SK-N-SH treated with all-trans-retinoic acid at 6 μM for 48 hours (cell line): ENCODE measurements at regions not wholly inside any gene's neighbourhood (a gene's known extent, or its start where the extent isn't known, plus 50 kb on each side); places are given as distances from the start of the nearest gene placed in this dataset.

Experiments
- ARNTL ChIP-seq: fragments of 450-650 bp; formaldehyde crosslinking; IDR thresholded peaks from 2 replicates; pipeline ENCODE4 v1.5.0; 2020; ENCODE audit warnings: low read depth, mild to moderate bottlenecking, moderate library complexity, borderline replicate concordance
- BACH2 ChIP-seq: fragments of 250-450 bp; sonication (Bioruptor Pico); IDR thresholded peaks from 2 replicates; pipeline ENCODE4 v1.9.0; 2021; ENCODE audit warnings: mild to moderate bottlenecking, borderline replicate concordance
- OSR1 ChIP-seq: fragments of 250-450 bp; sonication (Bioruptor Pico); IDR thresholded peaks from 2 replicates; pipeline ENCODE4 v1.8.0; 2022; ENCODE audit warnings: moderate library complexity, mild to moderate bottlenecking, inconsistent platforms
- SNAI2 ChIP-seq: fragments of 250-450 bp; sonication (Bioruptor Pico); IDR thresholded peaks from 2 replicates; pipeline ENCODE4 v1.5.0; 2020; ENCODE audit warnings: mild to moderate bottlenecking, moderate library complexity
- TCF4 ChIP-seq: fragments of 250-450 bp; sonication (Bioruptor Pico); IDR thresholded peaks from 2 replicates; pipeline ENCODE4 v1.8.0; 2021; ENCODE audit warnings: mild to moderate bottlenecking, moderate library complexity, borderline replicate concordance
- TOX ChIP-seq: fragments of 250-450 bp; sonication (Bioruptor Pico); IDR thresholded peaks from 2 replicates; pipeline ENCODE4 v1.8.0; 2021; ENCODE audit warnings: mild to moderate bottlenecking, moderate library complexity, borderline replicate concordance
- ZFP30 ChIP-seq: fragments of 450-650 bp; formaldehyde crosslinking; IDR thresholded peaks from 2 replicates; pipeline ENCODE4 v1.5.0; 2022; ENCODE audit warnings: mild to moderate bottlenecking, moderate library complexity
- ZNF565 ChIP-seq: fragments of 450-650 bp; formaldehyde crosslinking; conservative IDR thresholded peaks from 2 replicates; pipeline ENCODE4 v1.5.0; 2020; ENCODE audit warnings: low read depth, mild to moderate bottlenecking, moderate library complexity
- ZNF8 ChIP-seq: fragments of 450-650 bp; formaldehyde crosslinking; IDR thresholded peaks from 2 replicates; pipeline ENCODE4 v1.5.0; 2020; ENCODE audit warnings: mild to moderate bottlenecking, moderate library complexity
- TF ChIP-seq, protein P1 (sequence below): fragments of 250-450 bp; sonication (Bioruptor Pico); IDR thresholded peaks from 2 replicates; pipeline ENCODE4 v1.8.0; 2020; ENCODE audit warnings: mild to moderate bottlenecking, moderate library complexity, borderline replicate concordance
- TF ChIP-seq, protein P2 (sequence below): fragments of 250-450 bp; sonication (Bioruptor Pico); IDR thresholded peaks from 2 replicates; pipeline ENCODE4 v1.5.1; 2020; ENCODE audit warnings: low read depth, mild to moderate bottlenecking, moderate library complexity

DNA sequence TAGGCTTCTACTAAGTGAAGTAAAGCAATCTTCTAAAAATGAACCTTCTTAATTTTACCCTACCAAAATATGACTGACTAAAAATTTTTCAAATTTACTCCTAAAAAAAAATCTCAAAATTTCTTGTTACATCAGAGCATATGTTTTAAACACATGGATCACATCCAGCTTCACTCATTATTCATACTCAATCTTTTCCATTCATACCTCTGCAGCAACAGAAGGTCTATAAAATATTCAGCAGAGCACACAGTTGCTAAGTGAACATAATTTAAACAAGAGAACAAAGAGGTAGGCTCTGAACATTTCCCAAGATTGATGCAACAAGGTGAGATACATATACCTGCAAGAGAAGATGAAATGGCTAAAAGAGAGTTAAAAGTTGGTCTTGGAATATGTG, 213.9 kb downstream of the SOD2 start:
- TF ChIP-seq BACH2 (CRISPR knock-in tag): no peak
- no peak for TF ChIP-seq OSR1 (CRISPR knock-in tag)
- TF ChIP-seq TCF4 (CRISPR knock-in tag): no peak
- TF ChIP-seq, protein P1, sequence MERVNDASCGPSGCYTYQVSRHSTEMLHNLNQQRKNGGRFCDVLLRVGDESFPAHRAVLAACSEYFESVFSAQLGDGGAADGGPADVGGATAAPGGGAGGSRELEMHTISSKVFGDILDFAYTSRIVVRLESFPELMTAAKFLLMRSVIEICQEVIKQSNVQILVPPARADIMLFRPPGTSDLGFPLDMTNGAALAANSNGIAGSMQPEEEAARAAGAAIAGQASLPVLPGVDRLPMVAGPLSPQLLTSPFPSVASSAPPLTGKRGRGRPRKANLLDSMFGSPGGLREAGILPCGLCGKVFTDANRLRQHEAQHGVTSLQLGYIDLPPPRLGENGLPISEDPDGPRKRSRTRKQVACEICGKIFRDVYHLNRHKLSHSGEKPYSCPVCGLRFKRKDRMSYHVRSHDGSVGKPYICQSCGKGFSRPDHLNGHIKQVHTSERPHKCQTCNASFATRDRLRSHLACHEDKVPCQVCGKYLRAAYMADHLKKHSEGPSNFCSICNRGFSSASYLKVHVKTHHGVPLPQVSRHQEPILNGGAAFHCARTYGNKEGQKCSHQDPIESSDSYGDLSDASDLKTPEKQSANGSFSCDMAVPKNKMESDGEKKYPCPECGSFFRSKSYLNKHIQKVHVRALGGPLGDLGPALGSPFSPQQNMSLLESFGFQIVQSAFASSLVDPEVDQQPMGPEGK (CRISPR knock-in tag): no peak
- TF ChIP-seq, protein P2, sequence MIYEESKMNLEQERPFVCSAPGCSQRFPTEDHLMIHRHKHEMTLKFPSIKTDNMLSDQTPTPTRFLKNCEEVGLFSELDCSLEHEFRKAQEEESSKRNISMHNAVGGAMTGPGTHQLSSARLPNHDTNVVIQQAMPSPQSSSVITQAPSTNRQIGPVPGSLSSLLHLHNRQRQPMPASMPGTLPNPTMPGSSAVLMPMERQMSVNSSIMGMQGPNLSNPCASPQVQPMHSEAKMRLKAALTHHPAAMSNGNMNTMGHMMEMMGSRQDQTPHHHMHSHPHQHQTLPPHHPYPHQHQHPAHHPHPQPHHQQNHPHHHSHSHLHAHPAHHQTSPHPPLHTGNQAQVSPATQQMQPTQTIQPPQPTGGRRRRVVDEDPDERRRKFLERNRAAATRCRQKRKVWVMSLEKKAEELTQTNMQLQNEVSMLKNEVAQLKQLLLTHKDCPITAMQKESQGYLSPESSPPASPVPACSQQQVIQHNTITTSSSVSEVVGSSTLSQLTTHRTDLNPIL: no peak
- TF ChIP-seq ARNTL: no peak
- no peak for TF ChIP-seq TOX (CRISPR knock-in tag)
- TF ChIP-seq ZNF8: no peak
- no peak for TF ChIP-seq ZNF565 (CRISPR knock-in tag)
- TF ChIP-seq SNAI2: no peak
- TF ChIP-seq ZFP30 (CRISPR knock-in tag): no peak
